Retinal pigment epithelial cell (primary cell): ENCODE measurements at regions not wholly inside any gene's neighbourhood (a gene's known extent, or its start where the extent isn't known, plus 50 kb on each side); places are given as distances from the start of the nearest gene placed in this dataset.

Experiments
- DNase-seq: peaks from one replicate; pipeline ENCODE4 v3.0.0-alpha.2; 2010; ENCODE audit warnings: low read depth
- H3K4me3 ChIP-seq: 2 replicates; pipeline ENCODE4 v1.5.1; 2011; ENCODE audit warnings: mild to moderate bottlenecking, low read length, control low read depth, moderate library complexity
- TF ChIP-seq, protein P1 (sequence below): conservative IDR thresholded peaks from 2 replicates; pipeline ENCODE4 v1.5.1; 2011; ENCODE audit warnings: low read depth, low read length, control low read depth, inconsistent platforms

DNA sequence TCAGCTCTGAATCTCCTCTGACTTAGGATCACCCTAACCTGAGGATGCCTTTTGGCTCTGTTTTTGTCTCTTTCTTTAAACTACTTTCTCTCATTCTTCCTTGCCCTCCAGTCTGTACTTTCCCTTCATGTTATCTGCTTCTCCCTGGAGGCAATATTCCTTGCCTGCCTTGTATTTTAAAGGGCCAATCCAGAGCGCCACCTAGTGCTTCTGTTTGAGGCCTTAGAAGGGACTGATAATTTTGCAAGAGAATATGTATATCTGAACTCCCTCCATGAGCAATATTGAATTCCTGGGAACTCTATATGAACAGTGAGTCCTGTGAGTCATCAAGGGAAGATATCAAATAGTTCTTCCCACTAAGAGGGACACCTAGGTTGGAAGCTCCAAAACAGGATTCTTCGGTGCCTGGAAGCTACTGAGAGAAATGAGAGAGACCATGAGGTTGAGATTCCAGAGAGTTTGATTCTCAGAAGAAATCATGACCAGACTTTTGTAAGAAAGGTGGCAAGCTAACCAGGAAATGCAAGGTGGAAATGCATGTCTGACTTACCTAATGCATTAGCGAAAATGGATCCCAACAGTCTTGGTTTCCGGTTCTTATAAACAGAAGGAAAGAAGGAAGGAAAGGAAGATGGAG is 203.8 kb upstream of the CD96 start:
- TF ChIP-seq, protein P1, sequence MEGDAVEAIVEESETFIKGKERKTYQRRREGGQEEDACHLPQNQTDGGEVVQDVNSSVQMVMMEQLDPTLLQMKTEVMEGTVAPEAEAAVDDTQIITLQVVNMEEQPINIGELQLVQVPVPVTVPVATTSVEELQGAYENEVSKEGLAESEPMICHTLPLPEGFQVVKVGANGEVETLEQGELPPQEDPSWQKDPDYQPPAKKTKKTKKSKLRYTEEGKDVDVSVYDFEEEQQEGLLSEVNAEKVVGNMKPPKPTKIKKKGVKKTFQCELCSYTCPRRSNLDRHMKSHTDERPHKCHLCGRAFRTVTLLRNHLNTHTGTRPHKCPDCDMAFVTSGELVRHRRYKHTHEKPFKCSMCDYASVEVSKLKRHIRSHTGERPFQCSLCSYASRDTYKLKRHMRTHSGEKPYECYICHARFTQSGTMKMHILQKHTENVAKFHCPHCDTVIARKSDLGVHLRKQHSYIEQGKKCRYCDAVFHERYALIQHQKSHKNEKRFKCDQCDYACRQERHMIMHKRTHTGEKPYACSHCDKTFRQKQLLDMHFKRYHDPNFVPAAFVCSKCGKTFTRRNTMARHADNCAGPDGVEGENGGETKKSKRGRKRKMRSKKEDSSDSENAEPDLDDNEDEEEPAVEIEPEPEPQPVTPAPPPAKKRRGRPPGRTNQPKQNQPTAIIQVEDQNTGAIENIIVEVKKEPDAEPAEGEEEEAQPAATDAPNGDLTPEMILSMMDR = peak; percentile 89
- peak; percentile 48 for DNase-seq
- no peak overlapping the region for H3K4me3 ChIP-seq

- H3K4me3 ChIP-seq = no peak overlapping the region
- DNase-seq = no peak
- TF ChIP-seq, protein P1 = no peak
Measured at GRCh38 chr3:111339017-111339416, 203.0 kb upstream of the CD96 start.

DNA sequence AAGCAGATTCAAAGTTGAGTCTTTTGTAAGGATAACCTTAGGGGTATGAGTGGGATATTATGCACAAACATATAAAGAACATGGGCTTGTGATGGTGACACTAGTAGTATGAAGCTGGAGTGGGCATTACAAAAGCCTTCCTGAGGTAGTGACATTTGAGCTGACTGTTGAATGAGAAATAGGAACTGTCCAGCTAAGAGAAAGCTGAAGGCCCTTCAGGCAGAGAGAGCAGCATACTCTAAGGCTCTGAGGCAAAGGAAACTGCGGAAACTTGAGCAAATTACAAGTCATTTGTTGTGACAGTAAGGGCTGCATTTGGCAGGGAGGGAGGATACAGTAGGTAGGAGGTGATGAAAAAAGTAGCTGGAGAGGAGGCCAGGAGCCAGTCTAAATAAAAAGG is 190.7 kb upstream of the CD96 start:
- no peak for DNase-seq
- TF ChIP-seq, protein P1 = no peak

DNA sequence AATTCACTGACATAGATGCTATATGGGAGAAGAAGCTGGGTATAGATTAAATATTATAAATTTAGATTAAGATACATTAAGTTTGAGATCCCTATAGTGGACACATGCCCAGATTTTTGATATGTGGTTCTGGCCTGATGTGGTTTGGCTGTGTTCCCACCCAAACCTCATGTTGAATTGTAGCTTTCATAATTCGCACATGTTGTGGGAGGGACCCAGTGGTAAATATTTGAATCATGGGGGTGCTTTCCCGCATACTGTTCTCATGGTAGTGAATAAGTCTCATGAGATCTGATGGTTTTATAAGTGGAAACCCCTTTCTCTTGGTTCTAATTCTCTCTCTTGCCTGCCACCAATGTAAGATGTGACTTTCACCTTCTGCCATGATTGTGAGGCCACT is 189.4 kb upstream of the CD96 start:
- DNase-seq = no peak
- TF ChIP-seq, protein P1 = no peak
- no peak overlapping the region for H3K4me3 ChIP-seq

More for the DNA sequence above, 190.7 kb upstream of the CD96 start:
- no peak overlapping the region for H3K4me3 ChIP-seq

GRCh38 chr3:111359261-111360030 is 182.6 kb upstream of the CD96 start:
- no peak for DNase-seq
- H3K4me3 ChIP-seq = no peak overlapping the region
- TF ChIP-seq, protein P1 = no peak

- TF ChIP-seq, protein P1 = no peak
- no peak for DNase-seq
- no peak overlapping the region for H3K4me3 ChIP-seq
Measured at GRCh38 chr3:111362381-111363009, 179.5 kb upstream of the CD96 start.
